Adrenal gland (tissue), 5 donors: ENCODE measurements at regions not wholly inside any gene's neighbourhood (a gene's known extent, or its start where the extent isn't known, plus 50 kb on each side); places are given as distances from the start of the nearest gene placed in this dataset.

ENCODE experiments used
- POLR2A ChIP-seq, 2 donors: fragments of 450-650 bp; IDR thresholded peaks; one replicate each; pipeline ENCODE4 v1.6.1; 2017; ENCODE audit warnings: antibody characterized with exemption in 2 of 2, mild to moderate bottlenecking in 2 of 2, moderate library complexity in 1 of 2
- TF ChIP-seq, protein P1 (sequence below), 6 experiments: fragments of 450-650 bp in 4 of 6; fragments of 200-600 bp in 2 of 6; sonication (generic) in 1 of 6; IDR thresholded peaks; 1 replicate in 5 of 6; 2 replicates in 1 of 6; pipeline versions ENCODE4 v1.5.1 to v1.8.0; 2016 to 2021; ENCODE audit warnings: antibody characterized with exemption in 6 of 6, mild to moderate bottlenecking in 2 of 6, moderate library complexity in 1 of 6
- donor health status: DM: no; HTN: no; CAD: no.

- TF ChIP-seq, protein P1, sequence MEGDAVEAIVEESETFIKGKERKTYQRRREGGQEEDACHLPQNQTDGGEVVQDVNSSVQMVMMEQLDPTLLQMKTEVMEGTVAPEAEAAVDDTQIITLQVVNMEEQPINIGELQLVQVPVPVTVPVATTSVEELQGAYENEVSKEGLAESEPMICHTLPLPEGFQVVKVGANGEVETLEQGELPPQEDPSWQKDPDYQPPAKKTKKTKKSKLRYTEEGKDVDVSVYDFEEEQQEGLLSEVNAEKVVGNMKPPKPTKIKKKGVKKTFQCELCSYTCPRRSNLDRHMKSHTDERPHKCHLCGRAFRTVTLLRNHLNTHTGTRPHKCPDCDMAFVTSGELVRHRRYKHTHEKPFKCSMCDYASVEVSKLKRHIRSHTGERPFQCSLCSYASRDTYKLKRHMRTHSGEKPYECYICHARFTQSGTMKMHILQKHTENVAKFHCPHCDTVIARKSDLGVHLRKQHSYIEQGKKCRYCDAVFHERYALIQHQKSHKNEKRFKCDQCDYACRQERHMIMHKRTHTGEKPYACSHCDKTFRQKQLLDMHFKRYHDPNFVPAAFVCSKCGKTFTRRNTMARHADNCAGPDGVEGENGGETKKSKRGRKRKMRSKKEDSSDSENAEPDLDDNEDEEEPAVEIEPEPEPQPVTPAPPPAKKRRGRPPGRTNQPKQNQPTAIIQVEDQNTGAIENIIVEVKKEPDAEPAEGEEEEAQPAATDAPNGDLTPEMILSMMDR (IDR thresholded peaks at IDR 0.05), result no peak
- TF ChIP-seq POLR2A (IDR thresholded peaks at IDR 0.05), result no peak
Measured at GRCh38 chr11:87778357-87778756, 396.9 kb downstream of the RAB38 start.
